HG03097 (cell line): ENCODE measurements at regions not wholly inside any gene's neighbourhood (a gene's known extent, or its start where the extent isn't known, plus 50 kb on each side); places are given as distances from the start of the nearest gene placed in this dataset.

ENCODE experiments used
- ATAC-seq: cut with Tn5 transposase; IDR thresholded peaks from one replicate; pipeline ENCODE4 v1.9.1; 2021; ENCODE audit not compliant: unreplicated experiment, low FRiP score

DNA sequence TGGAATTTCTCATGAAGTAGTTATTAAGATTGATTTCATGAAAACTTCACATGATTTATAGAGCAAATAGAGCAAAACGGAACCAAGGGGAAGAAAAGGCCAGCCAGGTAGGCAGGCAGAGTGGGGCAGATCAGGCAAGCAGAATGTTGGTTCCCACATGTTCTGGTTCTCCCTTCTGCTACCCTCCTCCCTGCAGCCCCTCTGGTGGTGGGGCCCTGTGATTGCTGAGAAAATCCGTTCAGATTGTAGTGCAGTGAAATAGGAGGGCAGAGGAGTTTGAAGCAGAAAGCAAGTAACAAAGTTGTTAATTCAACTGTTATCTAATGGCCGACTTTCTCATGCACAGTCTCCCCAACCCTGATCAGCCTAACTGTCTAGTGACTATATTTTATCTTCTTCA, 185.3 kb downstream of the MID1IP1 start:
- ATAC-seq = no peak

DNA sequence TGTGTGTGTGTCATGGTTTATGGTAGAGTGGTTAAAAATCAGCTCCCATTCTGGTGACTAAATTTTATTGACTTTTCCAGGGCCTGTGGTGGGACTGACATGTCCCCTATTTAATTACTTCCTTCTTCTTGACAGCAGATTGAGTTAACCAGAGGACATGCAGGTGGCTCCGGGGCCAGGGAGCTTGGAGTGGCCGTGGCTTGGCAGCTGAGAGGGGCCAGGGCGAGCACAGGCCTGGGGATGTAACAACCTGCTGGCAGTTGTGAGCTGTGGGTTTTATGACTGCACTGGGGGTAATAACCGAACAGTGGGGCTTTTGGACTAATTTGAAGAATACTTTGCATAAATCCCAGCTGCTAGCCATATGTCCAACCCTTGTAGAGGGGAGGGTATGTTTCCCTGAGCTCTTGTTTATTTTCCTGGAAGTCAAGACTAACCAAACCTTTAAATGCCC, 186.0 kb downstream of the MID1IP1 start:
- no peak for ATAC-seq

DNA sequence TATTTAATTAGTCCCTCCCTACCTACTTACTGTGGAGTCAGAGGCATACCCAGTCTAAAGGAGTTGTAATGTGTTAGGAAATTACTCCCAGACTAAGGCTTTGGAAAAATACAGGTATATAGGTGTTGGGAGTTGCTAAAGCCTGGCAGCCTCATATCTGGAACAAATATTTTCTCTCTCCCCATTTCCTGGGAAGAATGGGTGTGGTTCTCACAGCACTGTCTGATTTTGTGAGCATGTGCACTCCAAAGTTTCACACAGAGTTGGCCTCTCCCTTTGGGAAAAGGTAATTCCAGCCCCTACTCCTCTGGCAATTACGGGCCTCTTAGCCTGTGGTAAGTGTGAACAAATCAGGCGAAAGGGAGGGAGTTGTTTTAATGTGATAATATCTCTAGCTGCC, 187.0 kb downstream of the MID1IP1 start:
- ATAC-seq = no peak

DNA sequence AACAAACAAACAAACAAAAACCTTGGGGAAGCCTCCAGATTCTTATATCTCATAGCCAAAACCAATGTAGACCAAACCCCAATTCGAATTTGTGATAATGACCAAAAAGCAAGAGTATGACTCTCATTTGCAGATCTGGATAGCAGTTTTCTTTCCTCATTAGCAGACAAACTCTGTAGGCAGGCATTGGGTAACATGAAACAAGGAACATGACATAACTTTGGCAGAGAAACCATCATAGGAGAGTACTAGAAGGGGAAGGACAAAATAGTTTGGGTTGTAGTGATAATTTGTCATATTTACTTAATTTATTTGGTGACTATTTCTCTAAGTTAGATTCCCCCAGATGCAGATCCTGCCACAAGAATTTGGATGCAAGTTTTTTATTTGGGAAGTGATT, 187.8 kb downstream of the MID1IP1 start:
- ATAC-seq = no peak

DNA sequence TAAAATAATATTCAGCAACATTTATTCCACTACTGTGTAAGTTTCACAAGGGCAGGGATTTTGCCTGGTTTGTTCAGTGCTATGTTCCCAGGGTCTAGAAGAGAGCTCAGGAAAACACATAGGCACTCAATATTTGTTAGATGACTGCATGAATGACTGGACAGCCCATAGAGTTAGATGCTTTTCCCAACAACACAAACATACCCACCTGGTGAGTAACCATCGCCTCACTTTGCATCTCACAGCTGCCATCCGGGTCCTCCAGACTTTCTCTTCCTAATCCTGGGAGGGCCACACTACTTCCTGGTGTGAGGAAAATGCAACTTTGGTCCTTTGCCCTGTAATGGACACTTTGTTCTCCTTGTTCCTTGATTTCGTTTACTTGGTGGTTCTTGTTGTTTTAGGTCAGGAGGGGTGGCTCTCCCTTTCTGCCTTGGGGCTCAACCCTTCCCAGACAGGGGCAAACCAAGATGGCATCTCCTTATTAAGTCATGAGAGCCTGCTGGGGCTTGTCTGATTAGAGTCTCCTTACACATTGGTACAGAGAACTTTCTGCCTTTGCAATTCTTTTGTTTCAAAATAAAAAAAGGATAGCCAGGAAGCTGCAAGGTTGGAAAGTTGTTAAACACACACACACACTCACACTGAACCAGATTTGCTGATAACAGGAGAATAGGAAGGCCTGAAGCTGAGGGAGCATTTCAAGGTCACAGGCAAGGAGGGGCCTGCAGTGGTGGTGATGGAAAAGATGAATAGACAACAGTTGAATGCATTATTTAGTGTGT, 190.6 kb downstream of the MID1IP1 start:
- ATAC-seq = no peak

DNA sequence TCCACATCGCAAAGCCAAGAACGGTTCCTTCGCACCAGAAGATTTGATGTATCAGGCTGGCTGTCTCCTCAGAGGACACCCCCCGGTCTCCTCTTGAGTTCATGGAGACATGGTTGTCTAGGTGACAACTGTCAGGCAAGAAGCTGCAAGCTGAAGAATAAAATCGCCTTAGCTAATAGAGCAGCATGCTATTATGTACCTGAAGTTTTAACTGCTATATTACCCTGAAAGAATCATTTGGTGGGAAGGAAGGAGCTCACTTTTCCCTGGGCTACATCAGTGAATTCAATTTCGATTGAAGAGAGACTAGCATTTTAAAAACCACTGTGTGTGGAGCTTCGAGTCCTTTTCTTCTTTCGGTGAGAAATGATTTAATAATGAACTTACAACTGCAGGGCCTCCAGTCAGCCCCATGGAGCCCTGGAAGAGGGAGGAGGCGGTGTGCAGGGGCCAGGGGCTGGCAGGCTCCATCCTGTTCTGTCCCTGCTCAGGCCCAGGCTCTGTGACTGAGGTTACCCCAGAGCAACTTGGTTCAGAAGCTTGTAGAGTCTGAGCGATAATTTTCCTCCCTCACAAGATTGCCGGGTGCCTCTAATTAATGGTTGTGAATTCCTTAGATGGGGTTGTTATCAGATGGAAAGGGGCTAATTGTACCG, 191.3 kb downstream of the MID1IP1 start:
- ATAC-seq = no peak

DNA sequence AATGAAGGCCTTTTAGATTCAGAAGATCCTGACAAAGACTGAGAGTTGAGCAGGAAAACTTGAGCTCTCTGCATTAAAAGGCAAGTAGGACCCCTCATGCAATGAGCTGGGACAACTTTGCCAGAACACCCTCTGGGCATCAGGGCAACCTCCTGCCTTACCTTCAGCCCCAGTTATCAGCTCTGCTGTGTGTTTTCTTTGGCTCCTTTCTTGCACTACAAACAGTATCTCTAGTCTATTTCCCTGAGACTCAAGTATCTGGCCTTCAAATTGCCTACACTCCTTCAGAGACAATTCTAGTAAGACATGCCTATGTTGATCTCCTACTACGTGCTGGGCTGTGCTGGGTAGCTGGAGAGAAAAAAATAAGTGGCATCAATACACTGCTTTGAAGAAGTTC, 192.2 kb downstream of the MID1IP1 start:
- ATAC-seq = no peak

DNA sequence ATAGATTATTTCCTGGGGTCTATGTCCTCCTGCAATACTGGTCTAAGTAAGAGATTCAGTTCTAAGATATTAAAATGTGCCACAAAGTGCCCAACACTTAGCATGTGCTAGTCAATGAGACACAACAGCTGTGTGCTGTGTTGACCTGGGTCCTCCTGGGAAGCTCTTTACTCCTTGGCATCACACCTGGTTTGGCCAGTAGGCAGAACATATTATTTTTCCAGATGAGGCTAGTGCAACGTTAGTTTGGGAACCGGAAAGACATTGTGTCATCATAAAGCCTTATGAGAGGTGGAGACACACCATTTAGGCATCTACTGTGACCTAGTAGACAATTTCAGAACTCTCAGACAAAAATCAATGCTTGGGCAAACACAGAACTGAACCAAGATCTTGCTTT, 197.8 kb downstream of the MID1IP1 start:
- ATAC-seq = no peak

DNA sequence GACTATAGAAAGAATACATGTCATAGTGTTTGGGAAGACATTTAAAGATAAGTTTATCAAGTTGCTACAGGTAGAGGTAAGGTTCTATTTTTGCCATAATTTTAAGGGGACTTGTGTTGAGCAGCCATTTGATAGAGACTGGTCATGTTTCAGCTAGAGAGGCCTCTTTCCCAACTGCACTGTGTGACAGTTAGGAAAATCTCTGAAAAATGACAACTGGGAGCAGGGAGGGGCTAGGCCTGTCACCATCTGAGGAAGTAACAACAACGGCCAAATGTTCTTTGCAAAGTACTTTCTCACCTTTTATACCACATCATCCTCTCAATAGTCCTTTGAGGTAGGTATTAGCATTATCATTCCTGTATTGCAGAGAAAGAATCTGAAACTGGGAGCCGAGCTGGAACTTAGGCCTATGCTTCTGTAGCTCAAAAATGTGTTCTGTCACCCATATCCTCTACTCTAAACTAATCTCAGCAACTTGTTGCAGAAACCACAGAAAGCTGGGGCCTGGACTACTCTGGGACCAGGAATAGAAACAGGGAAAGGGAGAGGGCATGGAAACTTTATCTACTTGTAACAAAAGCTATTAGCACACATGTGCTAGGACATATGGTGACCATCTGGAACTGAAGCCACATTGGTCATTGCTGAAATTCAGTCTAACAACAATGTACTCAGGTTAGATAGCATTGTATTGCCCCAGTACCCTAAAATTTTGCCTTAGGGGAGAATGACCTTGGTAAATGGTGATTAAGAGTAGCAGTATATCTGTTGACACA, 198.9 kb downstream of the MID1IP1 start:
- no peak for ATAC-seq

DNA sequence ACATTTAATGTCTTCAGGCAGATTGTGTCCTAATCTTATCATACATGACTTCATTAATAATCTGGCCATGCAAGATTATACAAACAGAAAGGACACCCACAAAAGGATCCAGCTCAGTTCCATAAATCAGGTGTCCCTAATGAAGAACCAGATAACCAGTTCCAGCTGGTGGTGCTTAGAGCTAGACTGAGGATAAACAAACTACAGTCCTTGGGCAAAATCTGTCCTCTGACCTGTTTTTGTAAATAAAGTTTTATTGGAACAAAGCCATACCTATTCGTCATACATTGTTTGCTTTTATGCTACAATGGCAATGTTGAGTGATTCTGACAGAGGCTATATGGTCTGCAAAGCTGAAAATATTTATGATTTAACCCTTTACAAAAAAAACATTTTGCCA, 199.5 kb downstream of the MID1IP1 start:
- ATAC-seq = no peak

DNA sequence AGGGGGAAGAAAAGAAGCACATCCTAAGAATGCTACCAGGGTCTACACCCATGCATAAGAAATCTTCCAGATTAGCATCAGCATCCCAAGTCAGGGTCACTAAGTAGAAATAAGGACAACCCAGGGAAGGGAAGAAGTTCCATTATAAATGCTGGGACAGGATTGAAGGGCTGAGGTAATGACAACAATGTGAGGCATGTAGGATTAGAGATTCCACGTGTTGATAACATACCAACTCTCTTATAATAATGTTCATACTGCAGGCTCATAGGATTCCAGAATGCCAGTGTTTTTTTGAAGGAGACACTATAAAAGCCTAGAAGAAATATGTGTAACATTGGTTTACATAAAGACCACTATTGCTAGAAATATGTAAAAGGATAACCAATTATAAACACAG, 201.2 kb downstream of the MID1IP1 start:
- no peak for ATAC-seq

DNA sequence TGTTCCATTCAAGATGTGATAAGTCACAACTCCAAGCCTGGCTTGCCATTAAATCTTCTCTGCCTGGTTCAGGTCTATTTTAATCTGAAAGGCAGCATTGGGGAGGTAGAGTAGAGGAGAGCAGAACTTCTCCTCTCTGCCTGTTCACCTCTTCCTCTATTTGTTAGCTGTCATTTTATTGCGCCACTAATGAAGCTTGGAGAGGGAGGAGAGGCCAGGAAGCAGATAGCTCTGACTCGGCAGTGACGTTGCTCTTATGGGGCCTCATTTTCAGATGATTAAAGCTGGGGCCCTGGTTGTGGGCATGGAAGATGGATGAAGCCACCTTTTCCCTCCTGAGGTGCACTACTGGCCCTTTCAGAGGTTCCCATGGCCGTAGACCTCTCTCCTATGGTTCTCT, 207.3 kb downstream of the MID1IP1 start:
- no peak for ATAC-seq

DNA sequence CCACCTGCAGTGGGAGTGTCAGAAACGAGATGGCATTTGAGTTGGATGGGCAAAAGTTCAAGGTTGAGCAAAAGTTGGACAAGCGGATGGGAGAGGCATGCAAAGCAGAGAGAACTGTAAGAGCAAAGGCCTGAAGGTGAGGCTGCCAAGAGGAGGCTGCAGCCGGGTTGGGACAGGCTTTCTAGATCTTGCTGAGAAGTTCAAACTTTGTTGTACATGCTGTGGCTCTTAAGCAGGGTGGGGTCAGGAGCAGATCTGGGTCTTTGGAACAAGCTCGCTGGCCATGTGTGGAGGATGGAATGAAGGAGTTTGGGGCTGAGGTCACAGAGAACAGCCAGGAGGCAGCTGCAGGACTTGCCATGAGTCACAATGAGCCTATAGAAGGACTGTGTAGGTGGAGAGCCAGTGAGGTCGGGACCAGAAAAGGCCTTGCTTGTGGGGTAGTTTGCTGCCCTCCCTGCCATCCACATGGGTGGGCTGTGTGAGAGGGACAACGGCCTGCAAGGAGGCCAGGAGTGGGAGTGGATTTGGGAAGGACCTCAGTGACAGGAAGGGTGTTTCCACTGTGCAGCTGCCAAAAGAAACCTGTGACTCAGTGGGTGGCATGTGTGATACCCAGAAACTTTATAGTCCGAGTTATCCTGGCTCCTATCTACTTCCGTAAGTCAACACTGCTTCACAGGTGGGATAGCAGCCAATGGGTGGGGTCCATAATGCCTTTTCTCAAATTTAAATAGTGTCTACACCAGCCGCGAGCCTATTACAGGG, 210.4 kb downstream of the MID1IP1 start:
- ATAC-seq = no peak

DNA sequence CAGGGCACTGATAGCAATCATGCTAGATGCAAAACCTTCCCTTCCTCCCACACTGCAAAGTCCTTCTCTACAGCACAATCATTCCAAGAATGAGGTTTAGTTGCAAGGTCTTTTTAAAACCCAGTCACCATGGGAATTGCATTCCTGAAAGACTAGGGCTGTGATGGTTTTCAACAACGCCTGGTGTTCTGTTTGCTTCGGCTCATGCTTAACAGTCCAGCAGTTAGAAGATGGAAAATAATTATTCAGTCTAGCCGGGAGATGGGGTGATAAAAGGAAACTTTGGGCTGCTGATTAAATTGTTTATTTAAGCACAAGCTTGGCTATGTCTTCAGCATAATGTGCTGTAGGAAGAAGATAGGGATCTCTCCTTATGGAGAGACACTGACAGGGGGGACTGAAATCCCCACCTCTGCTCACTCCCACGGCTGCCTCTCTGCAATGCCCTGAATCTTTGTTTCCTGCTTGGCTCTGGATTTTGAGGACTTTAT, 211.4 kb downstream of the MID1IP1 start:
- ATAC-seq = no peak

DNA sequence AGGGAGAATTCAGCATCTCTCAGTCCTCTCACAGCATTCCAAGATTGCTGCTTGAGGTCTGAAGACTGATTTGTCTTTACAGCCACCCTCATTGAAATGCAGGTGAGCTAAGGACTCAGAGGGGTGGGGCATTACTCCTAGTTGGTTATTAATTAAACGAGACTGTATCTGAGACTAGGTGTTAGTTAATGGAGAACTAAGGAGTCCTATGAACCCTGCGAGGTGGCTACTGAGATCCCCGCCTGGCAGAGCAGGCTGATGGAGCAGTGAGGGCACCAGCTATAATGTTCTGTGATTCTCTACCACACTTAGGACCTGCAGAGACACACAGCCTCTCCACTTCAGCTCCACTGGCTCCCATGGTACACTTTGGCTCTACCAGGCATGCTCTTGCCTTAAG, 215.3 kb downstream of the MID1IP1 start:
- ATAC-seq = no peak

DNA sequence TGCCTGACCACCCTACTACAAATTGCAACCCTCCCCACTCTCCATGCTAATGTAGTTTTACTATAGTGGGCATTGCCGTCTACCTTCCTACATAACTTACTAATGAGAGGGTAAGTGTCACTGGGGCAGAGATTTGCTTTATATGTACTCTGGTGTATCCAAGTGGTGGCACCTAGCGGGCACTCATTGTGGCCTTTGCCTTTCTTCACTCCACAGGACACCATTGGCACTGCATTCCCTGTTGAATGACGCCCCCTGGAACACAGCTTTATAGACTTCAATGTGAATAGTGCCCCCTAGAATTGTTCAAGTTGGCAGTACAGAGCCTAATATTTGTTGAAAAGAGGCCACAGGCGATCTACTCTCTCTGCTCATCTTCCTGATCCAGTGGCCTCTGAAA, 215.8 kb downstream of the MID1IP1 start:
- no peak for ATAC-seq

DNA sequence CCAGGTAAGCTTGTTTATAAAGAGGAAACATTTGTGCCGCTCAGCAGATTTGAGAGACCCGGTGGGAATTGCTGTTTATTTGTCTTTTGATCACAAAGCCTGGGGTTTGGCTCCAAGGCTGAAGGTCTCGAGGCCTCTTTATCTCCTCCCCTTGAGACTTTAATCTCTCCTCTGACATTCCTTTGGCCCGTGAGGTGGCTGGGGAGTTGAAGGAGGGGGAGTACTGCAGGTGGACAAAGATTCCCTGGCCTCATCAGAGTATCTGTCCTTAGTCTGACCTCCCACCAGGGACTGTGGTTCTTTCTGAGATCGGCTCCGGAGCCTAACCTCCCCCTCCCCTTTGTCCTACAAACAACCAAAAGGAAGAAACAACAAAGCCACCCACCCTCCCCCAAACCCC, 216.5 kb downstream of the MID1IP1 start:
- no peak for ATAC-seq

DNA sequence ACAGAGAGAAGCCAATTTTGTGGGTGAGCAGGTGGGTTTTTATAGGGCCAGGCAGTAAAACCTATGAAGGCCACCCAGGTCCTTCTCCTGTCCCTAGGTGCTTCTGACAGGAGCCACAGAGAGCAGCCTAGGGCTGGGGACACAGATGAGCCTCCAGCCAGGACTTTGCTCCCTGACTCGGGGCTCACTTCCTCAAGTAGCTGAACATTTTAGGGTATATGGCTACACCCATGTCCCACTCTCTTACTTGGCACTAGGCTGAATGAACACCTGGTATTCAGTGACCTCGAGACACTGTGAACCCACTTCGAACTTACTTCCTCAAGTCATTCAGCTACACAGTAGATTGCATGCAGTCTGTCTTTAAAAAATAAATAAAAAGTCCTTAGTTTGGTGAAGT, 217.3 kb downstream of the MID1IP1 start:
- ATAC-seq = no peak

DNA sequence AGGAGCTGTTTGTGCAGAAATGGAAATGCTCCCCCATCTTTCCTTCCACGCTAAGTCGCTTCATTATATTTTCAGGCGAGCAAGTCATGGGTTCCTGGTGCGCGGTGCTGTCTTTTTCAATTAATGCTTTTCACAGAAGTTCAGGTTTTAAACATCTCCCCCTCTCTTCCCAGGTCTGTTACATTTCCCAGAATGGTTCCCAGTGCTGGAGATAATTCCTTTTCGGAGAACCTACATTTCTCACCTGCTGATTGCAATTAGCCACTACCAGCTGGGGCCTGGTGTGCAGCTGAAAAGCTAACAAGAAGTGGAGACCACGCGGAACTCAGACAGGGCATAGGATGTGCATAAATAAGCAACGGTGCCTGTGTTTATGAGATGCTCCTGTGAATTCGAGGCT, 217.8 kb downstream of the MID1IP1 start:
- ATAC-seq = no peak

DNA sequence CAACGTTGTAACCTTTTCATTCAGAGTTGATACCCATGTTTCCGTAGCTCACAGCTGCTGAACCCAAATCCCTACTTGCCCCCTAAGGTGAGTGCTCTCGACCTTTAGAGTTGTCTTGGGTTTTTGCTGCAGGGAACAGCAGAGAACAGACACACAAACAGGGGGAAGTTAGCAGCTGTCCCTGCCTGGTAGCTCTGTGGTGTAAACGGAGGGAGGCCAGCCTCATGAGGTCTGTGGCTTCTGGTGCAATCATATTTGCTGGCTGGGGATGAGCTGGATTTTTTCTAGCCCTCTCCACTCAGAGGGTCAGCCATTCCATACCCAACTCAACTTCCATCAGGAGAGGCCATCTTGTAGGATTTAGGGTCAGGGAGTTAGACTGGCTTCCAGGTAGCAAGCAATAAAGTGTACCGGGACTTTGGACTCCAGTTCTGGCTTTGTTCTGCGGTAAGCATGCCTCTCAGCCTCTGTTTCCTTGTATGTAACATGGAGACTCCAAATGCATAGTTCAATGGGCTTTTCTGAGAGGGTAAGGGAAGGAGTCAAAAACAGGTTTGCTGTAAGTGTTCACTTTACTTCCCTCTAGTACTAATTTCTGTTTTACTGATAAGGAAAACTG, 218.9 kb downstream of the MID1IP1 start:
- no peak for ATAC-seq
